Ramos (cell line): ENCODE measurements at regions not wholly inside any gene's neighbourhood (a gene's known extent, or its start where the extent isn't known, plus 50 kb on each side); places are given as distances from the start of the nearest gene placed in this dataset.

Experiments used
- in situ Hi-C: fragments of 300-500 bp; cut with MboI; formaldehyde crosslinking; loops from one replicate; pipeline ENCODE4 v1.14.3; 2022; ENCODE audit warnings: low sequenced_read_pairs; ENCODE audit not compliant: unreplicated experiment

DNA sequence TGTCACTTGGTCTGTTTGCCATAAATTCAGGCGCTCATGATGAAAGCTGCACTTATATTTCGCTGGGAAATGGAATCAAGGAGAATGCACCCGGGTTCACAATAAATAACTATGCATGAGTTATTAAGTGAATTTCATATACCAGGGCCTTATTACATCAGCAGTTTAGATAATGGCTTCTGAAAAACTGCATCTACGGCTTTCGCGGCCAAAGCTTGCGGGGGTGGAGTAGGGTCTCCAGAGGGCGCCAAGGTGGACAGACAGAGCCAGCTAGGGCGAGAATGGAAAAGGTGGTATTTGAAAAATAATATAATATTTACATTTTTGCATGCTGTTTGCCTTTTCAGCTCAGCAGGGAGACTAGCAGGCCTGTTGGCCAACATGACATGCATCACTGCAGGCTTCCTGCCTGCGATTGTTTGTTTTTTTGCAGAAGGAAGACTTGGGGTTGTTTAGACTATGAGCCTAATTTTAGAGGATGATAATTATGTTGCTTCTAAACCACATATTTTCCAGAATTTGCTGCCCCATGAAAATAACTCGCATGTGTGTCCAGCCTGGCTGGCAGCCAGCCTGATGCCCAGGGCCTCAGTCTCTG lies 173.8 kb upstream of the IRX3 start:
- in situ Hi-C loops: no loop called here

GRCh38 chr16:54459509-54460262 lies 173.1 kb upstream of the IRX3 start:
- in situ Hi-C loops: no loop called here

- in situ Hi-C loops: no loop called here
Observed at GRCh38 chr16:54458923-54459322, 172.3 kb upstream of the IRX3 start.

DNA sequence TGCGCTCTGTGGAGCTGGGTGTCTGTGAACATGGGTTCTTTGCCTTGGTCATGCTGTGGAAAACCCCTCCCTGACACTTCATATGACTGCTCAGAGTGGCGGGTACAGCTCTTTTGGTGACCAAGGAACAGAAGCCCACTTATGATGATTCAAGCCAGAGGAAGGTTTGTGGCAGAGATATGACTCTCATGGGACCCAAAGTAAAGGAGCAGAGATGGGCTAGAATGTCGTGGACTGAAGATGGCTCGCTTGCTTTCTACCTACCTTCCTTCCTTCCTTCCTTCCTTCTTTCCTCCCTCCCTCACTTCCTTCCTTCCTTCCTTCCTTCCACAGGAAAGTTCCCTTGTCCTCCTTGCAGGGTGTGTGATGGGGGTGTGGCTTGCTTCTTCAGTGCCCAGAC lies 169.7 kb upstream of the IRX3 start:
- in situ Hi-C loops: no loop called here

DNA sequence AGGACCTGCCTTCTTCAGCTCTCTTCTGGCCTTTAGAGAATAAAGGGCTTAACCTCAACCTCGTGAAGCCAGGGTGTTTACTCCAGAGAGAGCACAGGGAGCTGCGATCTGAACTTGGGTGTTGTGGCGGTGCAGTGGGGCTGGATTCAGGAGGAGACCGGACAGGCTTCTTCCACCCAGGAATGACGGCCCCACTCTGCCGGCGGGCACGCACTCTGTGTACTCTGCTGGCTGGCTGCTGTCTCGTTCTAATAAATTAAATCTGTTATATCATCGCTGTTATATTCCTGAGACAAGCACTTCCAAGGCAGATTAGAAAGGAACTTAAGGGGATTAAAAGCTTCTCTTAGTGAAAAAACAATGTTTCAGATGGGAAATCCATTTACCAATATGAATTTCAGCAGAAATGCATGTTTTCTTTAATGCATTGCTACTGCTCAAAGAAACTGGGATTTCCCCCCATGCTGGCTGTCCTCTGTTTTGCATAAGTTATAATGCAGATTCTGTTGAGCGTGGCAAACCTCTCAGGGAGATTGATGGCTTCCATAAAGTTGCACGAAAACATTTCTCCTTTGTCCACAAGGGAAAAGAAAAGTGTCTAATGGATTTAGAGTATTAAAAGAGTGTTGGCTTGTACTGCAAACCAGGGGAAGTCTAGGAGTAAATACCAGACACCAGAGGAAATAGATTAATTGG lies 168.6 kb upstream of the IRX3 start:
- in situ Hi-C loops: no loop called here

- in situ Hi-C loops: no loop called here
Observed at GRCh38 chr16:54454616-54455015, 168.0 kb upstream of the IRX3 start.

DNA sequence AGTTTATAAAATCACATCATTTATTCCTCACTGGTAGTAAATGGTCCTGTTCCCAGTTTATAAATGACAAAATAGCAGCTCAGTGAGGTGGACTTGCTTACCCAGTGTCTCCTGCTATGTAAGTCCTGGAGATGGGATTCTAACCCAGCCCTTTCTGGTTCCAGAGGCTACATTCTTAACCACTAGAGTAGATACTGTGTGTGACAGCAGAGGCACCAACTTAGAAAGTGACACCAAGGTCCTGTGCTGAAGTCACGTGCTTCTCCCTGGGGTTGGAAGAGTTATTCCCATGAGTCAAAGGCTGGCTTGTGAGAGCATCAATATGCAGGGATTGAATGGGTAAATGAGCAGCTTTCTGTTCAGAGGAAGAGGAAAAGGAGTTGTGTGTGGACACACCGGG lies 167.3 kb upstream of the IRX3 start:
- in situ Hi-C loops: no loop called here

DNA sequence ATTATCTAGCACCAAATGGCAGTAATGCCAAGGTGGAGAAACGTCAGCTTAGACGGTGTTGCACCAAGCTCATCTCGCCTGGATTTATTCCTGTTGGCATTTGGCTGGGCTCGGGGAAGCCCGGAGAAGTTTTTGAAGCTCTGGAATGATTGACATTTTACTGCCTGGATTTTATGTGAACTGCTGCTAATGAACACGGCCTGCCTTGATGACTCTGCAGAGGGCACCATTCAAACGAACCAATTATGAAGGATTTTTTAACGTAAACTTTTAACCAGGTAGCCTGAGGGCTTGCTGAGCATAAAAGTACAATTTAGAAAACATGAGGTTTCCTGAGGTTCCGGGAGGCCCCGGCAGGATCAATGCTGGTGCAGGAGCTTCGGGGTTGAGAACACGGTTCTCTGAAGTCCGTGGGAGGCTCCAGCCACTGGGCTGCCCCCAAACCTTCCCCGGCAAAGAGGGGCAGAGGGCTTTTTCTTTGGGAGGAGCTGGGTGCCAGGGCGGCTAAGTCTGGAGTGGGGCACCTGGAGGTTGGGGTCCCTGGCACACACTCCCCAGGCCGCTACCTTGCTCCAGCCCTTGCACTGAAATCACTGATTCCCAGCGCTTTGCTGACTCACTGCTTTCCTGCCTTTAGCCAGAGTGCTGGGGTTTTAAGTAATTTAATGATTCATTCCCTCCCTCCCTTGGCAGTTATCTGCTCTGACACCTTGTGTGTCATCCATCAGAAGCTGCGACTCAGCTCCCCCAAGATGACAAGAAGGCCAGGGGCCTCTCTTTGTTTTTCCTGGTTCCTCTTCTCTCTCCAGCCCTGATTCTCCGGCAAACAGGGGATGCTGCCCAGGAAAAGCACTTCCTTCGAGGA lies 161.2 kb upstream of the IRX3 start:
- in situ Hi-C loops: no loop called here

- in situ Hi-C loops: no loop called here
Observed at GRCh38 chr16:54446639-54447038, 160.1 kb upstream of the IRX3 start.

- in situ Hi-C loops: no loop called here
Observed at GRCh38 chr16:54444851-54445458, 158.4 kb upstream of the IRX3 start.

GRCh38 chr16:54443839-54444238 lies 157.3 kb upstream of the IRX3 start:
- in situ Hi-C loops: no loop called here

GRCh38 chr16:54443352-54443751 lies 156.8 kb upstream of the IRX3 start:
- in situ Hi-C loops: no loop called here

GRCh38 chr16:54442864-54443263 lies 156.3 kb upstream of the IRX3 start:
- in situ Hi-C loops: no loop called here

GRCh38 chr16:54438469-54438868 lies 151.9 kb upstream of the IRX3 start:
- in situ Hi-C loops: no loop called here

DNA sequence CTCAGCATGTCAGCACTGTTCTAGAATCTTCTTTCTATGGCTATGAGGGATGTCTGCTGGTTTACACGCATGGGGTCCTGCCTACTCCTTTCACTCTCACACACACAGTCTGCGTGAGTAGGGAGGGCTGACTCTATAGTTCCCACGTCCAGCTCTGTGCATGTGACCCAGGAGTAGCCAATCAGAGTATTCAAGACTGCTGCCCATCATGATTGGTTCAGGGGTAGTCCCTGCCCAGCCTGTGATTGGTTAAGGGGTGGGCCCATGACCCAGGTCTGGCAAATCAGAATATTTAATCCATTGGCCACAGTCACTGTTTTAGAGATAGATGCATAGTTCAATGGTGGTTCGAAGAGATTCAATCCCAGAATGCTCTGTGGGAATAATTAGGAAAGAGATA lies 151.3 kb upstream of the IRX3 start:
- in situ Hi-C loops: no loop called here

GRCh38 chr16:54437401-54437800 lies 150.8 kb upstream of the IRX3 start:
- in situ Hi-C loops: no loop called here

- in situ Hi-C loops: no loop called here
Observed at GRCh38 chr16:54436346-54436745, 149.8 kb upstream of the IRX3 start.

DNA sequence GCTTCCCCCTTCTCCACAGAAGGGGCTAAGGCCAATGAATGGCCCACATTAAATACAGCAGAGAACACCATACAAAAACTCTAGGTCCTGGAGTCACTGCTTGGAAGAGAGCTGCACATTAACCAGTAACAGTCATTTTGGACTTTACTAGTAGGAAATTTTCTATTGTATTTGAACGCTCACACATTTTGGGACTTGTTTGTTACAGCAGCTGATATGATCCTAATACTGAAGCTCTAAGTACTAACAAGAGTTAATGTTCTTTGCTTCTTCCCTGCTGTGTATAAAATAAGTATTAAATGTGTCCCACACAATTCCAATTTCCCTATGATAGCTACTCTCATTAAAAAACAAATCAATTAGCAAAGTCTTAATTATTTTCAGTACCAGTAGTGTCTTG lies 148.3 kb upstream of the IRX3 start:
- in situ Hi-C loops: no loop called here

- in situ Hi-C loops: no loop called here
Observed at GRCh38 chr16:54432897-54433229, 146.3 kb upstream of the IRX3 start.
